IMR-90 (cell line): ENCODE measurements at regions not wholly inside any gene's neighbourhood (a gene's known extent, or its start where the extent isn't known, plus 50 kb on each side); places are given as distances from the start of the nearest gene placed in this dataset.
A peak's percentile ranks its signal among the peaks of the same experiment; 100 is the strongest.

ENCODE experiments used
- ATAC-seq: fragments of 200-7000 bp; cut with Tn5 transposase; 2 replicates; pipeline ENCODE4 v1.9.1; 2020; ENCODE audit warnings: low read depth, mild to moderate bottlenecking, moderate library complexity
- BruUV-seq: library from RNA; stranded (reverse); fragments of 400-500 nt; replicated peaks from 2 replicates; lab custom pipeline; 2021; lab: Mats Ljungman, UMichigan
- CTCF ChIA-PET: fragments of 300-600 bp; formaldehyde crosslinking; extraction: SDS; loops from one replicate; lab custom pipeline; 2021; ENCODE audit warnings: antibody characterized with exemption; lab: Yijun Ruan, JAX
- POLR2A ChIA-PET: fragments of 300-600 bp; sonication (Branson Sonifier 250); formaldehyde crosslinking; loops from one replicate; lab custom pipeline; 2022; ENCODE audit warnings: antibody characterized with exemption; ENCODE audit not compliant: unreplicated experiment; lab: Charles Lee
- DNase-seq: peaks from one replicate; pipeline ENCODE4 v3.0.0; 2013
- H2AFZ ChIP-seq: replicated peaks from 2 replicates; pipeline ENCODE3; 2013; ENCODE audit warnings: low read length, mild to moderate bottlenecking; ENCODE audit not compliant: poor library complexity
- H2AK5ac ChIP-seq: 2 replicates; pipeline ENCODE4 v1.6.1; 2013; ENCODE audit warnings: low read depth, low read length, inconsistent platforms
- H2AK9ac ChIP-seq: replicated peaks from 2 replicates; pipeline ENCODE3; 2013; ENCODE audit warnings: mild to moderate bottlenecking, low read depth, low read length, moderate library complexity; ENCODE audit not compliant: poor library complexity
- H2BK120ac ChIP-seq: 2 replicates; pipeline ENCODE4 v1.6.1; 2013; ENCODE audit warnings: low read depth, low read length, inconsistent platforms
- H2BK15ac ChIP-seq: 3 replicates; pipeline ENCODE4 v1.6.1; 2013; ENCODE audit warnings: low read depth, low read length, inconsistent platforms
- H2BK20ac ChIP-seq: 2 replicates; pipeline ENCODE4 v1.6.1; 2013; ENCODE audit warnings: low read depth, mild to moderate bottlenecking, inconsistent platforms, low read length, moderate library complexity
- H2BK5ac ChIP-seq: 2 replicates; pipeline ENCODE4 v1.6.1; 2013; ENCODE audit warnings: mild to moderate bottlenecking, low read depth, low read length, inconsistent platforms; ENCODE audit not compliant: poor library complexity, severe bottlenecking
- H3K14ac ChIP-seq: replicated peaks from 2 replicates; pipeline ENCODE4 v1.6.1; 2013; ENCODE audit warnings: low read depth, low read length, inconsistent platforms
- H3K18ac ChIP-seq: 2 replicates; pipeline ENCODE4 v1.6.1; 2013; ENCODE audit warnings: low read depth, low read length, control low read depth
- H3K23ac ChIP-seq: 2 replicates; pipeline ENCODE4 v1.6.1; 2013; ENCODE audit warnings: low read depth, low read length, inconsistent platforms
- H3K27ac ChIP-seq: 2 replicates; pipeline ENCODE4 v1.5.1; 2013; ENCODE audit warnings: mild to moderate bottlenecking, control low read depth, low read length; ENCODE audit not compliant: insufficient read depth
- H3K27me3 ChIP-seq: 2 replicates; pipeline ENCODE4 v1.6.1; 2013; ENCODE audit warnings: low read length; ENCODE audit not compliant: control insufficient read depth, insufficient read depth
- H3K36me3 ChIP-seq: 2 replicates; pipeline ENCODE4 v1.6.1; 2013; ENCODE audit warnings: low read length, mixed read lengths; ENCODE audit not compliant: control insufficient read depth, insufficient read depth
- H3K4ac ChIP-seq: 2 replicates; pipeline ENCODE4 v1.6.1; 2013; ENCODE audit warnings: low read depth, low read length, inconsistent platforms
- H3K4me1 ChIP-seq: 2 replicates; pipeline ENCODE4 v1.6.1; 2013; ENCODE audit warnings: low read length, mixed read lengths; ENCODE audit not compliant: control insufficient read depth, insufficient read depth
- H3K4me2 ChIP-seq: 2 replicates; pipeline ENCODE4 v1.6.1; 2013; ENCODE audit warnings: low read depth, mild to moderate bottlenecking, control low read depth, low read length, moderate library complexity
- H3K4me3 ChIP-seq: 2 replicates; pipeline ENCODE4 v1.5.1; 2013; ENCODE audit warnings: low read depth, mild to moderate bottlenecking, control low read depth, low read length, moderate library complexity; ENCODE audit not compliant: insufficient read depth
- H3K56ac ChIP-seq: 2 replicates; pipeline ENCODE4 v1.6.1; 2013; ENCODE audit warnings: low read length, inconsistent platforms; ENCODE audit not compliant: insufficient read depth; ENCODE audit errors: extremely low read depth
- H3K79me1 ChIP-seq, 2 experiments: 2 replicates each; pipeline ENCODE4 v1.6.1; 2013; ENCODE audit warnings: low read length in 2 of 2, inconsistent platforms in 1 of 2, low read depth in 1 of 2
- H3K9ac ChIP-seq: 2 replicates; pipeline ENCODE4 v1.6.1; 2013; ENCODE audit warnings: low read depth, low read length, control low read depth
- H3K9me1 ChIP-seq: 2 replicates; pipeline ENCODE4 v1.6.1; 2013; ENCODE audit warnings: low read length, inconsistent platforms; ENCODE audit not compliant: insufficient read depth
- H3K9me3 ChIP-seq: 2 replicates; pipeline ENCODE4 v1.6.1; 2013; ENCODE audit warnings: low read length; ENCODE audit not compliant: control insufficient read depth, insufficient read depth
- H4K20me1 ChIP-seq: 2 replicates; pipeline ENCODE4 v1.6.1; 2013; ENCODE audit warnings: low read length, inconsistent platforms; ENCODE audit not compliant: insufficient read depth
- H4K5ac ChIP-seq: 2 replicates; pipeline ENCODE4 v1.6.1; 2013; ENCODE audit warnings: mild to moderate bottlenecking, low read depth, low read length, control low read depth
- H4K8ac ChIP-seq, 2 experiments: 2 replicates each; pipeline ENCODE4 v1.6.1; 2013; ENCODE audit warnings: low read depth in 2 of 2, low read length in 2 of 2, control low read depth in 1 of 2, inconsistent platforms in 1 of 2
- H4K91ac ChIP-seq: 2 replicates; pipeline ENCODE4 v1.6.1; 2013; ENCODE audit warnings: low read depth, low read length, inconsistent platforms; ENCODE audit not compliant: insufficient read depth
- BHLHE40 ChIP-seq: fragments of 150-350 bp; IDR thresholded peaks from 2 replicates; pipeline ENCODE4 v1.6.1; 2016; ENCODE audit warnings: mild to moderate bottlenecking, low read depth, low read length
- CHD1 ChIP-seq: IDR thresholded peaks from 2 replicates; pipeline ENCODE4 v1.6.1; 2012; ENCODE audit warnings: low read depth, low read length, improper control_type of control experiment
- CTCF ChIP-seq: conservative IDR thresholded peaks from 2 replicates; pipeline ENCODE4 v1.5.1; 2012; ENCODE audit warnings: mild to moderate bottlenecking, low read depth, low read length, improper control_type of control experiment
- FOS ChIP-seq: fragments of 150-350 bp; IDR thresholded peaks from 2 replicates; pipeline ENCODE4 v1.6.1; 2016; ENCODE audit warnings: low read depth, low read length
- MAZ ChIP-seq: IDR thresholded peaks from 2 replicates; pipeline ENCODE4 v1.6.1; 2012; ENCODE audit warnings: low read depth, mild to moderate bottlenecking, low read length, improper control_type of control experiment, moderate library complexity, borderline replicate concordance
- MXI1 ChIP-seq: IDR thresholded peaks from 2 replicates; pipeline ENCODE4 v1.6.1; 2012; ENCODE audit warnings: low read depth, mild to moderate bottlenecking, low read length, moderate library complexity, borderline replicate concordance
- RAD21 ChIP-seq: IDR thresholded peaks from 2 replicates; pipeline ENCODE4 v1.6.1; 2012; ENCODE audit warnings: low read length, improper control_type of control experiment
- RCOR1 ChIP-seq: IDR thresholded peaks from 2 replicates; pipeline ENCODE4 v1.6.1; 2012; ENCODE audit warnings: mild to moderate bottlenecking, low read length, improper control_type of control experiment; ENCODE audit not compliant: insufficient replicate concordance
- RFX5 ChIP-seq: IDR thresholded peaks from 2 replicates; pipeline ENCODE4 v1.8.0; 2012; ENCODE audit warnings: low read depth, mild to moderate bottlenecking, low read length, moderate library complexity
- SMC3 ChIP-seq: fragments of 150-350 bp; IDR thresholded peaks from 2 replicates; pipeline ENCODE4 v1.6.1; 2016; ENCODE audit warnings: low read depth, mild to moderate bottlenecking, antibody characterized with exemption, low read length, moderate library complexity
- USF2 ChIP-seq: fragments of 150-350 bp; IDR thresholded peaks from 2 replicates; pipeline ENCODE4 v1.6.1; 2017; ENCODE audit warnings: mild to moderate bottlenecking, antibody characterized with exemption, low read length, low read depth
- WGBS, 2 experiments: methylation state at CpG; one replicate each; pipeline versions ENCODE4 v1.1.5 to v1.1.7; 2013; ENCODE audit warnings: missing lambda C conversion rate in 2 of 2; ENCODE audit not compliant: insufficient read length in 1 of 2; ENCODE audit errors: extremely low coverage in 2 of 2; 5-methylcytosine and 5-hydroxymethylcytosine counted together
- dilution Hi-C: fragments of 300-500 bp; cut with HindIII; formaldehyde crosslinking; loops from one replicate; pipeline ENCODE4 v1.14.3; 2018; ENCODE audit warnings: low sequenced_read_pairs; ENCODE audit not compliant: unreplicated experiment
- in situ Hi-C: fragments of 300-500 bp; cut with MboI; formaldehyde crosslinking; loops from 3 replicates; pipeline ENCODE4 v1.14.3; 2019; ENCODE audit warnings: low sequenced_read_pairs, inconsistent platforms, mixed read lengths
- intact Hi-C: fragments of 100-400 bp; cut with micrococcal nuclease; formaldehyde crosslinking; loops from 2 replicates; pipeline ENCODE4 v1.10.0; 2022
- TF ChIP-seq, protein P1 (sequence below): fragments of 150-350 bp; IDR thresholded peaks from 2 replicates; pipeline ENCODE4 v1.6.1; 2016; ENCODE audit warnings: low read depth, mild to moderate bottlenecking, low read length, moderate library complexity, borderline replicate concordance

DNA sequence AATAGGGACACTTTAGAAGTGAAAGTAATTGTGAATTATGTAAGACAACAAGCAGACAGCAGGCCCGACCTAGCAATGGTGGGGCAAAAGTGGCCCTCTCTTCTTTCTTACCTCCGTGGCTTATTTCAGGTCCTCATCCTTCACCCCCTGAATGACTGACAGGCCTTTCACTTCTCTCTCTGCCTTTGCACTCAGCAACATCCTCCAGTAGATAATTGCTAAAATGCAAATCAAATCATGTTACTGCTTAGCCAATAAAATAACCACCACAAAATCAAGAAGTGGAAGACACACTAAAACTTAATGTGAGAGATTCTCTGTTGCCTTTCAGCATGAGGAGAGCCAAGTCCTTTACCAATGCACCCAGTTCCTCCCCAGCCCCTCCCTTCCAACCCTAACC is 274.6 kb upstream of the ZNF32 start:
- ChIA-PET POLR2A (no interaction called here), CTCF (no interaction called here)
- TF ChIP-seq USF2 (no peak), RAD21 (no peak), SMC3 (no peak), MAZ (no peak), RCOR1 (no peak), MXI1 (no peak), CTCF (no peak), RFX5 (no peak), BHLHE40 (no peak), CHD1 (no peak), FOS (no peak)
- TF ChIP-seq, protein P1, sequence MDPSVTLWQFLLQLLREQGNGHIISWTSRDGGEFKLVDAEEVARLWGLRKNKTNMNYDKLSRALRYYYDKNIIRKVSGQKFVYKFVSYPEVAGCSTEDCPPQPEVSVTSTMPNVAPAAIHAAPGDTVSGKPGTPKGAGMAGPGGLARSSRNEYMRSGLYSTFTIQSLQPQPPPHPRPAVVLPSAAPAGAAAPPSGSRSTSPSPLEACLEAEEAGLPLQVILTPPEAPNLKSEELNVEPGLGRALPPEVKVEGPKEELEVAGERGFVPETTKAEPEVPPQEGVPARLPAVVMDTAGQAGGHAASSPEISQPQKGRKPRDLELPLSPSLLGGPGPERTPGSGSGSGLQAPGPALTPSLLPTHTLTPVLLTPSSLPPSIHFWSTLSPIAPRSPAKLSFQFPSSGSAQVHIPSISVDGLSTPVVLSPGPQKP = no peak
- dilution Hi-C loops (no loop called here), intact Hi-C loops (no loop called here), in situ Hi-C loops (no loop called here)
- Histone ChIP-seq H2BK120ac (peak overlapping the region; percentile 10; the same call in 1 of the 2 replicates), H3K14ac (no peak overlapping the region), H4K20me1 (no peaks in the 10 kb centered on the region), H3K79me1 (no peaks in the 10 kb centered on the region), H3K9me1 (no peaks in the 10 kb centered on the region), H2BK20ac (no peak overlapping the region), H3K18ac (no peak overlapping the region), H3K27me3 (no peaks in the 10 kb centered on the region), H3K4me3 (no peak overlapping the region), H3K23ac (no peak overlapping the region), H3K27ac (no peak overlapping the region), H3K9me3 (no peaks in the 10 kb centered on the region; the same call in 1 of the 2 replicates), H3K4me1 (no peaks in the 10 kb centered on the region), H3K9ac (no peak overlapping the region), H2AFZ (no peak overlapping the region), H2AK5ac (no peak overlapping the region), H4K91ac (no peak overlapping the region), H2AK9ac (no peak overlapping the region), H3K4ac (no peak overlapping the region), H3K56ac (no peak overlapping the region), H3K36me3 (no peaks in the 10 kb centered on the region), H2BK15ac (peak overlapping the region; percentile 41; the same call in 1 of the 3 replicates), H4K5ac (no peak overlapping the region), H4K8ac (no peak overlapping the region), H3K4me2 (no peak overlapping the region), H2BK5ac (no peak overlapping the region)
- WGBS, 2 experiments = no CpG with 5 or more reads among the region's 2 CpGs
- BruUV-seq = no TSS peak
- DNase-seq = no peak
- ATAC-seq = no peak
